Caki2 (cell line): ENCODE measurements at regions not wholly inside any gene's neighbourhood (a gene's known extent, or its start where the extent isn't known, plus 50 kb on each side); places are given as distances from the start of the nearest gene placed in this dataset.

ENCODE experiments used
- DNase-seq: peaks from one replicate; pipeline ENCODE4 v3.0.0-alpha.2; 2015; ENCODE audit warnings: low read depth
- in situ Hi-C: cut with HindIII; loops from 2 replicates; pipeline ENCODE4 v1.10.0; 2016; ENCODE audit warnings: low sequenced_read_pairs, low pct_unique_long_range_greater_than_20kb, mixed read lengths

DNA sequence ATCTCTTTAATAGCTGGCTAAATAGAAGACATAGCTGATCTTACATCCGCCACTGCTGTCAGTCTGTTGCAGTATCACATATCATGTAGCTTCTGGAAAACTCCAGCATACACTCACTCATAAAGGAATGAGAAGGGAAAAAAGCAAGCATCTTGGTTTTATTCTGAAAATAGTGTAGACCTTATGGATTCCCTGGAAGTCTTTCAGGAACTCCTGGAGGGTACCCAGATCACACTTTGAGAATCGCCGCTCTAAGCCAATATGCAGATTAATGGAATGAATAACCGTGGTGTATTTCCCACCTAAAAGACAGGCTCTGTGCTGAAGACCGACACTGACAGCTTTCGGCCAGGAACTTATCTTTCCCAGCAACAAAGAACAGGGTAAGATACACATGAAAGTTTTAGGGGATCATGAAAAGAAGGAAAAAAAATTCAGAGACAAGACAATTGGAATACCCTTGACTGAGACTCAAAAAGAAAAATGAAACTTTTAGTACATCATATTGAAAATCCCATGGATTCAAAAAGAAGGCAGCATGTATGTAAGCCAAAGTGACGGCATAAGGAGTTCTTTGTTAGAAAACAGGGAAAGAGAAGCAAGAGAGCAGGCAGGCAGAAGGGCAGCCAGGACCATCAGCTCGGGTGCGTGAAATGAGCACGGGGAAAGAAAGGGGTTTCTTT, 56.4 kb upstream of the SEC11C start:
- in situ Hi-C loops: no loop called here
- no peak for DNase-seq

- in situ Hi-C loops: no loop called here
- DNase-seq: no peak
Measured at GRCh38 chr18:59085126-59085794, 54.4 kb upstream of the SEC11C start.

DNA sequence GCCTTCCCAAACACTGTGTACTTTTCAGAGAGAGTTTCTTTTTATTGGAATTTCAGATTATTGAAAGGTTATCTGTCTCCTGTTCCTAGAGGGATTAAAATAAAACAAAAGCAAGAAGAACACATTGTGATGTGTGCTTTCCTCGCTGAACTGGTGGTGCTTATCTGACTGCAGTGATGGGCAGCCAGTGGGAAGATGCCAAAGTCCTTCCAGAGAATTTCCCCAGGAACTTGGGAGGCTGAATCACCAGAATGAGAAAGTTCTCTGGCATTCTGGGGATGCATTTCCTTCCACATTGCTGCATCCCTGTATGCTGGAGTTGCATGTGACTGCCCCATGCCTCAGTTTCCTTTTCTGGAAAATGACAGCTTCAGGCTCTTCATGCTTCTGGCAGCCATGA, 53.9 kb upstream of the SEC11C start:
- DNase-seq: no peak
- in situ Hi-C loops: no loop called here

DNA sequence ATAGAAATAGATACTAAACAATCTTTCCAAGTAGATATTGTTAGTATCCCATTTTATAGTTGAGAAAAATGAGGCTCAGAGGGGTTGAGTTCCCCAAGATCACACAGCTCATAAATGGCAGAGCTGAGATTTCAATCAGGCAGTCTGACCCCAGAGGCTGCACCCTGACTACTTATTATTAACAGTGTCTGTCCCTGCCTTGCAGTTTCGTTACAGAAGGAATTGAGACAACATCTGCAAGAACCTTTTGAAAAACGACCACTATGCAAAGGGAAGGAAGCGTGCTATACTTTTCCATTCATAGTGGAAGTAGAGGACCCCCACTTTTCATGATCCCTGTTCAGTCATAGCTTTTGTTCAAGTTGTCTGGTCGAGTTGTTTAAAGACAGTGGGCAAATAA, 53.2 kb upstream of the SEC11C start:
- DNase-seq: no peak
- in situ Hi-C loops: no loop called here

DNA sequence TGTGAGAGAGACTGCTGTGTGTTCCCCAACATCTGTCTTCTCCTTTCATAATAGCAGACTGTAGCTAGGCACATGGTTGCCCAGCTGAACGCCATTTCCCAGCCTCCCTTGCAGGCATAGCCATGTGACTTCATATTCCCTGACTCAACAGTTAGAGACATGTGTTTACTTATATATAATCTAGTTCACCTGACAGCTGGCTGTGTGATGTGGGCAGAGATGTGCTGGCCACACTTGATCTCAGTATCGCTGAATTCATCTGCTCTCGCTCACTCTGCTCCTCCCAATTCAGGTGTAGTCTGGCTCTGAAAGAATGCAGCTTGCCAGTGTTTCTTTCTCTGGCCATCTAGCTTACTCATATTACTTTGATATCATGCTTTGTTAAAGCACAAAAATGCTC, 52.3 kb upstream of the SEC11C start:
- DNase-seq: no peak
- in situ Hi-C loops: no loop called here
